ENCODE measurements at regions not wholly inside any gene's neighbourhood (a gene's known extent, or its start where the extent isn't known, plus 50 kb on each side); places are given as distances from the start of the nearest gene placed in this dataset.
A peak's percentile ranks its signal among the peaks of the same experiment; 100 is the strongest.

DNA sequence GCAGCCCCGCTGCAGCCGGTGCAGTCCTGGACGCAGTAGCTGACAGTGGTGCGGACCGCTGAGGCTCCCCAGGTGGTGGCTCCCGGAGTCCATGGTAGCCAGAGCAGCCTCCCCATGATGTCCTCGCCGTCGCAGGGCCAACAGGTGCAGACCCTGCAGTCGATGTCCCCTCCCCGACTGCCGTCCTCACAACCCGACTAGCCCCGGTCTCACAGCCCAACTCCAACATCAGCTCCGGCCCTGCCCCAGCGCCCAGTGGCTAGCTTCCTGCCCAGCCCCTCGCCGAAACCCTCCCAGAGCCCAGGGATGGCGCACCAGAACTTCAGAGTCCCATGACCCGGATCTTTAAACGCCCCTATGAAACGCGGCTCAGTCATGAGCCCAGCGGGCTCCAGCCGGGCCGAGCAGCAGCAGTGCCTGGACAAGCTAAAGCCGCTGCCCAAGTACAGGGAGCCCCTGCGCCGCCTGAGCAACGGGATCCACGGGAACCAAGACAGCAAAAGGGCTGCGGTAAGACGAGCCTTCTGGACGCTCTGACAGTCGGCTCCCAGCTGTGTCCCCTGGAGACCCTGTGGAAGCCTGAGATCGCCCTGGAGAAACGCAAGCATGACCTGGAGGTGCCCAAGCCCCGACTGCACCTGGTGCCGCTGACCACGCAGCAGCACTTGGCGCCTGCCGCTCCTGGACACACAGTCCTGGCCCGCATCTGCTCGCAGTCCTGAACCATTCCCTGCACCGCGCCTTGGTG, 53.8 kb upstream of the TUBA3E start:
- Histone ChIP-seq H3K23ac (ENCODE audit: low read depth, low read length) (no peak overlapping the region), H3K36me3 (ENCODE audit: control insufficient read depth, insufficient read depth, low read length) (no peaks in the 10 kb centered on the region), H3K4me2 (ENCODE audit: low read depth, low read length) (peak overlapping the region; percentile 9; the same call in 1 of the 2 replicates), H3K9me1 (ENCODE audit: insufficient read depth, low read length) (no peaks in the 10 kb centered on the region), H4K20me1 (ENCODE audit: insufficient read depth, low read length) (no peaks in the 10 kb centered on the region), H3K27me3 (ENCODE audit: control insufficient read depth, insufficient read depth, low read length) (peaks cover 12% of the 10 kb centered on the region), H3K27ac (ENCODE audit: insufficient read depth, low read length) (no peak overlapping the region), H2AK5ac (ENCODE audit: low read depth, low read length) (no peak overlapping the region), H3K9me3 (ENCODE audit: control insufficient read depth, insufficient read depth, low read length) (no peaks in the 10 kb centered on the region), H4K8ac (ENCODE audit: low read depth in 2 of 2, low read length in 2 of 2) (no peak overlapping the region), H2AK9ac (replicated peaks; ENCODE audit: low read depth, low read length, poor library complexity) (no peak overlapping the region), H3K79me1 (ENCODE audit: low read depth in 1 of 2, low read length in 2 of 2) (no peaks in the 10 kb centered on the region), H4K5ac (ENCODE audit: low read depth, low read length) (no peak overlapping the region), H4K91ac (ENCODE audit: insufficient read depth, low read depth, low read length) (no peak overlapping the region), H3K18ac (ENCODE audit: low read depth, low read length) (no peak overlapping the region), H3K4me3 (ENCODE audit: insufficient read depth, low read depth, low read length) (0 out of 2 replicates have a peak overlapping the region, but pooled peaks have one; percentile 16), H3K14ac (replicated peaks; ENCODE audit: low read depth, low read length) (no peak overlapping the region), H2AFZ (replicated peaks; ENCODE audit: low read length, poor library complexity) (peak overlapping the region; percentile 82), H2BK15ac (ENCODE audit: low read depth, low read length) (no peak overlapping the region), H2BK120ac (ENCODE audit: low read depth, low read length) (no peak overlapping the region), H2BK5ac (ENCODE audit: low read depth, low read length, poor library complexity, severe bottlenecking) (no peak overlapping the region), H3K9ac (ENCODE audit: low read depth, low read length) (no peak overlapping the region), H2BK20ac (ENCODE audit: low read depth, low read length) (no peak overlapping the region), H3K56ac (ENCODE audit: extremely low read depth, insufficient read depth, low read length) (no peak overlapping the region), H3K4ac (ENCODE audit: low read depth, low read length) (no peak overlapping the region), H3K4me1 (ENCODE audit: control insufficient read depth, insufficient read depth, low read length) (no peaks in the 10 kb centered on the region; the same call in 1 of the 2 replicates)
- no TSS peak for BruUV-seq (replicated peaks)
- no peak for TF ChIP-seq RCOR1 (IDR thresholded peaks at IDR 0.05; ENCODE audit: insufficient replicate concordance, low read length)
- TF ChIP-seq SMC3 (IDR thresholded peaks at IDR 0.05; ENCODE audit: low read depth, low read length): no peak
- no peak for TF ChIP-seq MAFK (IDR thresholded peaks at IDR 0.05; ENCODE audit: low read depth, low read length)
- TF ChIP-seq MAZ (IDR thresholded peaks at IDR 0.05; ENCODE audit: borderline replicate concordance, low read depth, low read length): no peak
- TF ChIP-seq, protein P1, sequence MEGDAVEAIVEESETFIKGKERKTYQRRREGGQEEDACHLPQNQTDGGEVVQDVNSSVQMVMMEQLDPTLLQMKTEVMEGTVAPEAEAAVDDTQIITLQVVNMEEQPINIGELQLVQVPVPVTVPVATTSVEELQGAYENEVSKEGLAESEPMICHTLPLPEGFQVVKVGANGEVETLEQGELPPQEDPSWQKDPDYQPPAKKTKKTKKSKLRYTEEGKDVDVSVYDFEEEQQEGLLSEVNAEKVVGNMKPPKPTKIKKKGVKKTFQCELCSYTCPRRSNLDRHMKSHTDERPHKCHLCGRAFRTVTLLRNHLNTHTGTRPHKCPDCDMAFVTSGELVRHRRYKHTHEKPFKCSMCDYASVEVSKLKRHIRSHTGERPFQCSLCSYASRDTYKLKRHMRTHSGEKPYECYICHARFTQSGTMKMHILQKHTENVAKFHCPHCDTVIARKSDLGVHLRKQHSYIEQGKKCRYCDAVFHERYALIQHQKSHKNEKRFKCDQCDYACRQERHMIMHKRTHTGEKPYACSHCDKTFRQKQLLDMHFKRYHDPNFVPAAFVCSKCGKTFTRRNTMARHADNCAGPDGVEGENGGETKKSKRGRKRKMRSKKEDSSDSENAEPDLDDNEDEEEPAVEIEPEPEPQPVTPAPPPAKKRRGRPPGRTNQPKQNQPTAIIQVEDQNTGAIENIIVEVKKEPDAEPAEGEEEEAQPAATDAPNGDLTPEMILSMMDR (conservative IDR thresholded peaks at IDR 0.05; ENCODE audit: low read depth, low read length): no peak
- TF ChIP-seq CHD1 (IDR thresholded peaks at IDR 0.05; ENCODE audit: low read depth, low read length): no peak
- TF ChIP-seq POLR2A (IDR thresholded peaks at IDR 0.05; ENCODE audit: low read depth, low read length): no peak
- no peak for TF ChIP-seq NFE2L2 (IDR thresholded peaks at IDR 0.05; ENCODE audit: low read depth, low read length)
- TF ChIP-seq BHLHE40 (IDR thresholded peaks at IDR 0.05; ENCODE audit: low read depth, low read length): no peak
- no peak for TF ChIP-seq FOS (IDR thresholded peaks at IDR 0.05; ENCODE audit: low read depth, low read length)
- TF ChIP-seq MXI1 (IDR thresholded peaks at IDR 0.05; ENCODE audit: borderline replicate concordance, low read depth, low read length): no peak
- no peak for TF ChIP-seq RAD21 (IDR thresholded peaks at IDR 0.05; ENCODE audit: low read length)
- TF ChIP-seq, protein P2, sequence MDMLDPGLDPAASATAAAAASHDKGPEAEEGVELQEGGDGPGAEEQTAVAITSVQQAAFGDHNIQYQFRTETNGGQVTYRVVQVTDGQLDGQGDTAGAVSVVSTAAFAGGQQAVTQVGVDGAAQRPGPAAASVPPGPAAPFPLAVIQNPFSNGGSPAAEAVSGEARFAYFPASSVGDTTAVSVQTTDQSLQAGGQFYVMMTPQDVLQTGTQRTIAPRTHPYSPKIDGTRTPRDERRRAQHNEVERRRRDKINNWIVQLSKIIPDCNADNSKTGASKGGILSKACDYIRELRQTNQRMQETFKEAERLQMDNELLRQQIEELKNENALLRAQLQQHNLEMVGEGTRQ (IDR thresholded peaks at IDR 0.05; ENCODE audit: low read depth, low read length): no peak
- TF ChIP-seq CEBPB (IDR thresholded peaks at IDR 0.05; ENCODE audit: low read depth, low read length): no peak
- ATAC-seq (ENCODE audit: low read depth) (peak; percentile 37), DNase-seq (no peak)
- in situ Hi-C loops (cut with MboI; ENCODE audit: low sequenced_read_pairs) (no loop called here), intact Hi-C loops (cut with micrococcal nuclease) (no loop called here), dilution Hi-C loops (cut with HindIII; ENCODE audit: low sequenced_read_pairs, unreplicated experiment) (no loop called here)
- WGBS, 2 experiments (ENCODE audit: extremely low coverage in 2 of 2, insufficient read length in 1 of 2): 13% methylated on average over 34 of the region's 46 CpGs; no CpG with 5 or more reads in 1 of the 2 experiments
- POLR2A ChIA-PET (ENCODE audit: unreplicated experiment): interaction anchor here (0.6 kb wide), 1 partner anchor 10 kb away, joined by 4 read pairs; no protein-coding TSS in a partner anchor
- CTCF ChIA-PET: no interaction called here

All from IMR-90 (cell line).